ENCODE measurements at regions not wholly inside any gene's neighbourhood (a gene's known extent, or its start where the extent isn't known, plus 50 kb on each side); places are given as distances from the start of the nearest gene placed in this dataset.
"Not testable (repeated sequence)": the region's sequence is repeated elsewhere in the genome, so short reads cannot be mapped to it uniquely, and the experiment has no call there.

DNA sequence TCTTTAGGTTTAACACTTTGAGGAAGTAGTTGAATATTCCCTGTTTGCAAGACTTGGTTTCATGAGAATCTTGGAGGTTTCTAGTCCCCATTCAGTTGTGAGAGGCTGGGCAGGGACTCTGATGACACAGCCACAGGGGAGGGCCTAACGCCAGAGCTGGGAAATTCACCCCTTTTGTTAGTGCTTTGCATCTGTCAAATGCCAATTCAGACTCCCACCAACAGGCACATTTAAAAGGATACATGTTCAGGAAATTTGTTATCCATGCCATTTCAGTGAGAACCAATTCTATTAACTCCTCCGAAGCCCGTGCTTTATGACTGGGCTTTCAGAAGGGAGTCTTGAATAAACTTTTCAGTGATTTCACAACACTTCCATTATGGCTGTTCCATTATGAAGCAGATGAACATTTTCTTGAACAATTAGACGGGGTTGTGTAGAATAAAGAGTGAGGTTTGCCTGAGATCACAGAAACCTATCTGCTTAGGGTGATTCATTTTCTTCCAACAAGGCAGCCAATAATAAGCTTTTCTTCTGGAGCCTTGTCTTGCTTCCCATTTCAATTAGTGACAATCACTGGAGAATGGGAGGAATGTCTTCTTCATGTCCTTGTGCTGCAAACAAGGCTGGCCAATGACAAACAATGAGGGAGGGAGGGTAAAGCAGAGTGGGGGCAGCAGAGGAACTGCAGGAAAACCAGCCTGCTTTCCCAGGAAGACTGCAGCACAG, 90.6 kb downstream of the SOX14 start:
- Mint-ChIP-seq H3K27ac (ENCODE audit: unreplicated experiment) (no peak overlapping the region), H3K27me3 (ENCODE audit: unreplicated experiment) (no peaks in the 10 kb centered on the region), H3K4me1 (ENCODE audit: unreplicated experiment) (no peaks in the 10 kb centered on the region), H3K36me3 (ENCODE audit: unreplicated experiment) (no peaks in the 10 kb centered on the region), H3K9me3 (ENCODE audit: unreplicated experiment) (no peaks in the 10 kb centered on the region), H3K4me3 (ENCODE audit: unreplicated experiment) (no peak overlapping the region)
- no peak for DNase-seq (ENCODE audit: extremely low spot score, unreplicated experiment)
- TF ChIP-seq CTCF (IDR thresholded peaks at IDR 0.05), result no peak

DNA sequence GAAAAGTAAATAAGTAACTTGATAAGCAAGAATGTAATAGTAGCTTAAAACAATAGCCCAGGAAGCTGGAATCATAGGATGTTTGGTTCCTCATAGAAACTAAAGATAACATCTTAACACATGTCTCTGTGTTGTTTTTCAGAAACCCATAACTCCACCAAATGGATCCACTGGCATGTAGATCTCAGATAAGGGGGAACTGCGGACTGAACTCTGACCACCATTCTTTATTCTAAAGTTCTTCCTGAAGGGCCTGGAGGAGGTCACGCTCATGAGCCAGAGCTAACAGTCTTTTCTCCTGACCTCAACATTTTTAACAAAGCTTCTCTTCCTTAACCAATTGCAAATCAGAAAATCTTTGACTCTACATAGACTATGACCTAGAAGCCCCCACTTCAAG, 101.9 kb downstream of the SOX14 start:
- Mint-ChIP-seq H3K4me3 (ENCODE audit: unreplicated experiment) (no peak overlapping the region), H3K9me3 (ENCODE audit: unreplicated experiment) (peaks cover 14% of the 10 kb centered on the region), H3K27ac (ENCODE audit: unreplicated experiment) (no peak overlapping the region), H3K27me3 (ENCODE audit: unreplicated experiment) (no peaks in the 10 kb centered on the region), H3K36me3 (ENCODE audit: unreplicated experiment) (no peaks in the 10 kb centered on the region), H3K4me1 (ENCODE audit: unreplicated experiment) (no peaks in the 10 kb centered on the region)
- no peak for TF ChIP-seq CTCF (IDR thresholded peaks at IDR 0.05)
- DNase-seq (ENCODE audit: extremely low spot score, unreplicated experiment), result no peak

GRCh38 chr3:137866933-137867332, 102.8 kb downstream of the SOX14 start:
- H3K4me3 Mint-ChIP-seq (ENCODE audit: unreplicated experiment), result no peak overlapping the region
- H3K4me1 Mint-ChIP-seq (ENCODE audit: unreplicated experiment), result no peaks in the 10 kb centered on the region
- H3K27ac Mint-ChIP-seq (ENCODE audit: unreplicated experiment), result no peak overlapping the region
- TF ChIP-seq CTCF (IDR thresholded peaks at IDR 0.05), result no peak
- H3K9me3 Mint-ChIP-seq (ENCODE audit: unreplicated experiment), result peaks cover 23% of the 10 kb centered on the region
- H3K27me3 Mint-ChIP-seq (ENCODE audit: unreplicated experiment), result no peaks in the 10 kb centered on the region
- no peaks in the 10 kb centered on the region for H3K36me3 Mint-ChIP-seq (ENCODE audit: unreplicated experiment)
- no peak for DNase-seq (ENCODE audit: extremely low spot score, unreplicated experiment)

GRCh38 chr3:137867611-137868010, 103.5 kb downstream of the SOX14 start:
- H3K4me3 Mint-ChIP-seq (ENCODE audit: unreplicated experiment), result no peak overlapping the region
- no peak for TF ChIP-seq CTCF (IDR thresholded peaks at IDR 0.05)
- DNase-seq (ENCODE audit: extremely low spot score, unreplicated experiment), result no peak
- peaks cover 24% of the 10 kb centered on the region for H3K9me3 Mint-ChIP-seq (ENCODE audit: unreplicated experiment)
- no peaks in the 10 kb centered on the region for H3K36me3 Mint-ChIP-seq (ENCODE audit: unreplicated experiment)
- H3K4me1 Mint-ChIP-seq (ENCODE audit: unreplicated experiment), result no peaks in the 10 kb centered on the region
- H3K27ac Mint-ChIP-seq (ENCODE audit: unreplicated experiment), result no peak overlapping the region
- no peaks in the 10 kb centered on the region for H3K27me3 Mint-ChIP-seq (ENCODE audit: unreplicated experiment)

- no peaks in the 10 kb centered on the region for H3K36me3 Mint-ChIP-seq (ENCODE audit: unreplicated experiment)
- TF ChIP-seq CTCF (IDR thresholded peaks at IDR 0.05), result no peak
- no peak overlapping the region for H3K4me3 Mint-ChIP-seq (ENCODE audit: unreplicated experiment)
- no peaks in the 10 kb centered on the region for H3K4me1 Mint-ChIP-seq (ENCODE audit: unreplicated experiment)
- peaks cover 24% of the 10 kb centered on the region for H3K9me3 Mint-ChIP-seq (ENCODE audit: unreplicated experiment)
- H3K27me3 Mint-ChIP-seq (ENCODE audit: unreplicated experiment), result no peaks in the 10 kb centered on the region
- H3K27ac Mint-ChIP-seq (ENCODE audit: unreplicated experiment), result no peak overlapping the region
- no peak for DNase-seq (ENCODE audit: extremely low spot score, unreplicated experiment)
Observed at GRCh38 chr3:137869022-137869421, 104.9 kb downstream of the SOX14 start.

GRCh38 chr3:137872589-137872988, 108.5 kb downstream of the SOX14 start:
- H3K36me3 Mint-ChIP-seq (ENCODE audit: unreplicated experiment); DNase-seq (ENCODE audit: extremely low spot score, unreplicated experiment); H3K27me3 Mint-ChIP-seq (ENCODE audit: unreplicated experiment); H3K4me3 Mint-ChIP-seq (ENCODE audit: unreplicated experiment); H3K27ac Mint-ChIP-seq (ENCODE audit: unreplicated experiment); H3K4me1 Mint-ChIP-seq (ENCODE audit: unreplicated experiment): not testable (repeated sequence)
- peaks cover 45% of the 10 kb centered on the region for H3K9me3 Mint-ChIP-seq (ENCODE audit: unreplicated experiment)

DNA sequence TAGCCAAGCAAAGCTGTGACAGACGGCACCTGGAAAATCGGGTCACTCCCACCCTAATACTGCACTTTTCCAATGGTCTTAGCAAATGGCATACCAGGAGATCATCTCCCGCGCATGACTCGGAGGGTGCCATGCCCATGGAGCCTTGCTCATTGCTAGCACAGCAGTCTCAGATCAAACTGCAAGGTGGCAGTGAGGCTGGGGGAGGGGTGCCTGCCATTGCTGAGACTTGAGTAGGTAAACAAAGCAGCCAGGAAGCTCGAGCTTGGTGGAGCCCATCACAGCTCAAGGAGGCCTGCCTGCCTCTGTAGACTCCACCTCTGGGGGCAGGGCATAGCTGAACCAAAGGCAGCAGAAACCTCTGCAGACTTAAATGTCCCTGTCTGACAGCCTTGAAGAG, 113.1 kb upstream of the CLDN18 start:
- H3K4me1 Mint-ChIP-seq (ENCODE audit: unreplicated experiment); DNase-seq (ENCODE audit: extremely low spot score, unreplicated experiment); H3K9me3 Mint-ChIP-seq (ENCODE audit: unreplicated experiment); H3K36me3 Mint-ChIP-seq (ENCODE audit: unreplicated experiment); H3K4me3 Mint-ChIP-seq (ENCODE audit: unreplicated experiment); H3K27ac Mint-ChIP-seq (ENCODE audit: unreplicated experiment); H3K27me3 Mint-ChIP-seq (ENCODE audit: unreplicated experiment): not testable (repeated sequence)
